SK-N-SH (cell line): ENCODE measurements at regions not wholly inside any gene's neighbourhood (a gene's known extent, or its start where the extent isn't known, plus 50 kb on each side); places are given as distances from the start of the nearest gene placed in this dataset.

Experiments
- CTCF ChIA-PET: fragments of 300-600, 350-600 bp; formaldehyde crosslinking; extraction: SDS; loops from one replicate; lab custom pipeline; 2021; lab: Yijun Ruan, JAX
- POLR2A ChIA-PET: fragments of 350-600 bp; sonication (Branson Sonifier 250); formaldehyde crosslinking; extraction: SDS; loops from one replicate; lab custom pipeline; 2020; ENCODE audit warnings: antibody characterized with exemption, inconsistent platforms; lab: Yijun Ruan, JAX
- DNase-seq: peaks from one replicate; pipeline ENCODE4 v3.0.0; 2012
- H2AFZ ChIP-seq: fragments of 200-600 bp; sonication (generic); 2 replicates; pipeline ENCODE4 v1.8.1; 2016; ENCODE audit warnings: antibody characterized with exemption, mild to moderate bottlenecking, low read depth
- H3F3A ChIP-seq: fragments of 200-600 bp; sonication (generic); replicated peaks from 2 replicates; pipeline ENCODE3; 2016; ENCODE audit warnings: antibody characterized with exemption, mild to moderate bottlenecking; ENCODE audit not compliant: insufficient read depth
- H3K27ac ChIP-seq, 2 experiments: fragments of 200-500 bp in 1 of 2; fragments of 200-600 bp in 1 of 2; sonication (Bioruptor generic) in 1 of 2; sonication (generic), shearing (Covaris generic) in 1 of 2; 2 replicates each; pipeline versions ENCODE4 v1.5.1 to v1.6.1; 2014 to 2016; ENCODE audit warnings: low read depth in 2 of 2, inconsistent platforms in 1 of 2, low read length in 1 of 2, mild to moderate bottlenecking in 1 of 2, mixed read lengths in 1 of 2
- H3K27me3 ChIP-seq: fragments of 200-600 bp; sonication (generic), shearing (Covaris generic); 2 replicates; pipeline ENCODE4 v1.6.1; 2016; ENCODE audit warnings: mixed run types; ENCODE audit not compliant: insufficient read depth
- H3K36me3 ChIP-seq, 2 experiments: fragments of 200-500 bp in 1 of 2; fragments of 200-600 bp in 1 of 2; sonication (Bioruptor generic) in 1 of 2; sonication (generic) in 1 of 2; replicated peaks in 1 of 2; 2 replicates each; pipeline versions ENCODE3 to v1.5.1; 2014 to 2016; ENCODE audit warnings: low read length in 1 of 2, mild to moderate bottlenecking in 1 of 2; ENCODE audit not compliant: insufficient read depth in 2 of 2, control insufficient read depth in 1 of 2
- H3K4me1 ChIP-seq, 2 experiments: fragments of 200-500 bp in 1 of 2; fragments of 200-600 bp in 1 of 2; sonication (Bioruptor generic) in 1 of 2; sonication (generic), shearing (Covaris generic) in 1 of 2; 2 replicates each; pipeline versions ENCODE4 v1.5.1 to v1.6.1; 2014 to 2016; ENCODE audit warnings: low read depth in 1 of 2, low read length in 1 of 2, mixed run types in 1 of 2; ENCODE audit not compliant: insufficient read depth in 2 of 2, control insufficient read depth in 1 of 2
- H3K4me2 ChIP-seq: fragments of 200-600 bp; sonication (generic), shearing (Covaris generic); 2 replicates; pipeline ENCODE4 v1.6.1; 2017; ENCODE audit warnings: mixed run types
- H3K4me3 ChIP-seq, 2 experiments: fragments of 200-500 bp in 1 of 2; fragments of 200-600 bp in 1 of 2; sonication (Bioruptor generic) in 1 of 2; sonication (generic), shearing (Covaris generic) in 1 of 2; 2 replicates each; pipeline versions ENCODE4 v1.5.1 to v1.8.1; 2014 to 2016; ENCODE audit warnings: low read depth in 2 of 2, inconsistent platforms in 1 of 2, low read length in 1 of 2, mild to moderate bottlenecking in 1 of 2, mixed read lengths in 1 of 2, moderate library complexity in 1 of 2
- H3K79me2 ChIP-seq: fragments of 200-600 bp; sonication (generic); 2 replicates; pipeline ENCODE4 v1.8.1; 2017; ENCODE audit warnings: mild to moderate bottlenecking; ENCODE audit not compliant: insufficient read depth
- H3K9ac ChIP-seq: fragments of 200-600 bp; sonication (generic); 2 replicates; pipeline ENCODE4 v1.6.1; 2017; ENCODE audit warnings: mixed run types
- H3K9me2 ChIP-seq: fragments of 200-600 bp; sonication (generic); 2 replicates; pipeline ENCODE4 v1.6.1; 2017; ENCODE audit warnings: mixed run types
- H3K9me3 ChIP-seq: fragments of 200-600 bp; sonication (generic); 2 replicates; pipeline ENCODE4 v1.6.1; 2017; ENCODE audit warnings: mixed run types, mild to moderate bottlenecking, moderate library complexity
- H4K20me1 ChIP-seq: fragments of 200-600 bp; sonication (generic); 2 replicates; pipeline ENCODE4 v1.6.1; 2017; ENCODE audit warnings: mild to moderate bottlenecking, mixed run types; ENCODE audit not compliant: insufficient read depth
- CHD2 ChIP-seq: fragments of 150-350 bp; IDR thresholded peaks from 2 replicates; pipeline ENCODE4 v1.6.1; 2018; ENCODE audit warnings: low read length; ENCODE audit not compliant: partially characterized antibody
- ELF1 ChIP-seq: IDR thresholded peaks from 2 replicates; pipeline ENCODE4 v1.4.0; 2012
- EP300 ChIP-seq, 2 experiments: IDR thresholded peaks; 2 replicates each; pipeline versions ENCODE4 v1.4.0 to v1.6.1; 2012; ENCODE audit warnings: borderline replicate concordance in 1 of 2, low read depth in 1 of 2, low read length in 1 of 2
- EZH2phosphoT487 ChIP-seq: fragments of 200-600 bp; sonication (generic); IDR thresholded peaks from 2 replicates; pipeline ENCODE4 v1.6.1; 2017; ENCODE audit warnings: low read depth, mixed run types, mild to moderate bottlenecking, antibody characterized with exemption, moderate library complexity, borderline replicate concordance
- FOXM1 ChIP-seq: IDR thresholded peaks from 2 replicates; pipeline ENCODE4 v1.4.0; 2012; ENCODE audit warnings: low read depth, mild to moderate bottlenecking
- GATA2 ChIP-seq: sonication (generic); formaldehyde crosslinking; IDR thresholded peaks from 2 replicates; pipeline ENCODE4 v1.5.0; 2020; ENCODE audit warnings: mild to moderate bottlenecking, missing genetic modification reagents
- MEF2A ChIP-seq: IDR thresholded peaks from 2 replicates; pipeline ENCODE4 v1.4.0; 2012; ENCODE audit warnings: low read depth, borderline replicate concordance
- NFIC ChIP-seq: IDR thresholded peaks from 2 replicates; pipeline ENCODE4 v1.4.0; 2012; ENCODE audit warnings: borderline replicate concordance
- POLR2AphosphoS5 ChIP-seq: IDR thresholded peaks from 2 replicates; pipeline ENCODE4 v1.6.1; 2012; ENCODE audit warnings: low read depth, low read length
- RAD21 ChIP-seq: IDR thresholded peaks from 2 replicates; pipeline ENCODE4 v1.6.1; 2012; ENCODE audit warnings: mild to moderate bottlenecking, low read length
- RCOR1 ChIP-seq: fragments of 150-350 bp; IDR thresholded peaks from 2 replicates; pipeline ENCODE4 v1.6.1; 2017; ENCODE audit warnings: antibody characterized with exemption, low read length
- RFX5 ChIP-seq: IDR thresholded peaks from 2 replicates; pipeline ENCODE4 v1.6.1; 2012; ENCODE audit warnings: mild to moderate bottlenecking, improper control_type of control experiment, low read length
- TAF1 ChIP-seq: IDR thresholded peaks from 2 replicates; pipeline ENCODE4 v1.6.1; 2012; ENCODE audit warnings: low read depth, mild to moderate bottlenecking, low read length, moderate library complexity, borderline replicate concordance
- YY1 ChIP-seq: IDR thresholded peaks from 2 replicates; pipeline ENCODE4 v1.4.0; 2012; ENCODE audit warnings: low read depth, mild to moderate bottlenecking
- WGBS: methylation state at CpG from one replicate; pipeline ENCODE4 v1.1.6; 2017; ENCODE audit warnings: low lambda C conversion rate; 5-methylcytosine and 5-hydroxymethylcytosine counted together
- TF ChIP-seq, protein P1 (sequence below): fragments of 150-350 bp; IDR thresholded peaks from 2 replicates; pipeline ENCODE4 v1.6.1; 2016; ENCODE audit warnings: mild to moderate bottlenecking, low read depth, low read length
- TF ChIP-seq, protein P2 (sequence below): IDR thresholded peaks from 2 replicates; pipeline ENCODE4 v1.4.0; 2012; ENCODE audit warnings: low read depth, borderline replicate concordance
- TF ChIP-seq, protein P3 (sequence below): IDR thresholded peaks from 2 replicates; pipeline ENCODE4; 2012
- TF ChIP-seq, protein P4 (sequence below): fragments of 150-350 bp; IDR thresholded peaks from 2 replicates; pipeline ENCODE4 v1.6.1; 2017; ENCODE audit warnings: antibody characterized with exemption, low read length, low read depth, borderline replicate concordance
- TF ChIP-seq, protein P5 (sequence below): IDR thresholded peaks from 2 replicates; pipeline ENCODE4 v1.4.0; 2012; ENCODE audit warnings: low read depth, borderline replicate concordance
- TF ChIP-seq, protein P6 (sequence below): fragments of 200-600 bp; sonication (generic); IDR thresholded peaks from 2 replicates; pipeline ENCODE4 v1.6.1; 2017; ENCODE audit warnings: antibody characterized with exemption, mild to moderate bottlenecking, moderate library complexity

DNA sequence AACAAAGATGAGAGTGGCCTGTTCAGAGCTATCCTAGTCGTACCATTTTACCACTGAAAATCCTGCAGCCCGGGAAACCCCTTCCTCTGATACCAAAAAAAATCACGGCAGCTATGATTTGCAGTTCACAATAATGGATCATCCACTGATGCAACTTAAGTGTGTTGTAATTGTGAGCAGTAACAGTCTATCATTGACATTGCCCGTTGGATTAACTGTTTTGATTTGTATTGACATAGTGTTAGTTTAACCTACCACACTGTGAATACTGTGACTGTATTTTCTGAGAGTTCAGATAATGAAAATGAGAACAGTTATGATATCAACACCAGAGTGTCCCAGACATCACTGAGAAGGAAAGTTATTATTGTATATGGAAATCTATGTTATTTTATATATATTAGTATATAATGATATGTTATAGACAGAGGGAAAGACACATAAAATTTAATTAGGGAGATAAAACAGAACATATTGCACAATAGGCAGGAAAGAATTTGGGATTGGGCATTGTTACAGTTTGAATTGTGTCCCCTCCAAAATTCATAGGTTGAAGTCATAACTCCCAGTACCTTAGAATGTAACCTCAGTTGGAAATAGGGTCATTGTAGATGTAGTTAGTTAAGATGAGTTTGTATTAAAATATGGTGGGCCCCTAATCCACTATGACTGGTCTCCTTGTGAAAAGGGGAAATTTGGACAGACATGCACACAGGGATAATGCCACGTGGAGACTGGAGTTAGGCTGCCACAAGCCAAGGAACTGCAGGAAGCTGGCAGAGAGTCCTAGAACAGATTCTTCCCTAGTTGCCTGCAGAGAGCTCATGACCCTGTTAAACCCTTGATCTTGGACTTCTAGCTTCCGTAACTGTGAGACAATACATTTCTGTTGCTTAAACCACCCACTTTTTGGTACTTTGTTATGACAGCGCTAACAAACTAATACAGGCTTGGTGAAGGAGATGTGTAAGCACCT is 54.4 kb downstream of the TLCD4 start:
- 93% methylated on average over 7 of the region's 7 CpGs for WGBS
- POLR2A ChIA-PET = no interaction called here
- Histone ChIP-seq H3K9me3 (no peaks in the 10 kb centered on the region), H3K9me2 (no peaks in the 10 kb centered on the region), H3K79me2 (no peaks in the 10 kb centered on the region), H2AFZ (no peak overlapping the region), H3K27ac (no peak overlapping the region), H3K36me3 (no peaks in the 10 kb centered on the region), H3K9ac (no peak overlapping the region)
- TF ChIP-seq, protein P1, sequence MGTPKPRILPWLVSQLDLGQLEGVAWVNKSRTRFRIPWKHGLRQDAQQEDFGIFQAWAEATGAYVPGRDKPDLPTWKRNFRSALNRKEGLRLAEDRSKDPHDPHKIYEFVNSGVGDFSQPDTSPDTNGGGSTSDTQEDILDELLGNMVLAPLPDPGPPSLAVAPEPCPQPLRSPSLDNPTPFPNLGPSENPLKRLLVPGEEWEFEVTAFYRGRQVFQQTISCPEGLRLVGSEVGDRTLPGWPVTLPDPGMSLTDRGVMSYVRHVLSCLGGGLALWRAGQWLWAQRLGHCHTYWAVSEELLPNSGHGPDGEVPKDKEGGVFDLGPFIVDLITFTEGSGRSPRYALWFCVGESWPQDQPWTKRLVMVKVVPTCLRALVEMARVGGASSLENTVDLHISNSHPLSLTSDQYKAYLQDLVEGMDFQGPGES = no peak
- TF ChIP-seq MEF2A = no peak
- no peak for TF ChIP-seq EZH2phosphoT487
- TF ChIP-seq, protein P2, sequence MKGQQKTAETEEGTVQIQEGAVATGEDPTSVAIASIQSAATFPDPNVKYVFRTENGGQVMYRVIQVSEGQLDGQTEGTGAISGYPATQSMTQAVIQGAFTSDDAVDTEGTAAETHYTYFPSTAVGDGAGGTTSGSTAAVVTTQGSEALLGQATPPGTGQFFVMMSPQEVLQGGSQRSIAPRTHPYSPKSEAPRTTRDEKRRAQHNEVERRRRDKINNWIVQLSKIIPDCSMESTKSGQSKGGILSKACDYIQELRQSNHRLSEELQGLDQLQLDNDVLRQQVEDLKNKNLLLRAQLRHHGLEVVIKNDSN = no peak
- no peak for TF ChIP-seq YY1
- TF ChIP-seq EP300 (IDR thresholded peaks at IDR 0.05; ENCODE audit: borderline replicate concordance in 1 of 2, low read depth in 1 of 2, low read length in 1 of 2) = no peak
- TF ChIP-seq, protein P3, sequence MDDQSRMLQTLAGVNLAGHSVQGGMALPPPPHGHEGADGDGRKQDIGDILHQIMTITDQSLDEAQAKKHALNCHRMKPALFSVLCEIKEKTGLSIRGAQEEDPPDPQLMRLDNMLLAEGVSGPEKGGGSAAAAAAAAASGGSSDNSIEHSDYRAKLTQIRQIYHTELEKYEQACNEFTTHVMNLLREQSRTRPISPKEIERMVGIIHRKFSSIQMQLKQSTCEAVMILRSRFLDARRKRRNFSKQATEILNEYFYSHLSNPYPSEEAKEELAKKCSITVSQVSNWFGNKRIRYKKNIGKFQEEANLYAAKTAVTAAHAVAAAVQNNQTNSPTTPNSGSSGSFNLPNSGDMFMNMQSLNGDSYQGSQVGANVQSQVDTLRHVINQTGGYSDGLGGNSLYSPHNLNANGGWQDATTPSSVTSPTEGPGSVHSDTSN = no peak
- TF ChIP-seq, protein P4, sequence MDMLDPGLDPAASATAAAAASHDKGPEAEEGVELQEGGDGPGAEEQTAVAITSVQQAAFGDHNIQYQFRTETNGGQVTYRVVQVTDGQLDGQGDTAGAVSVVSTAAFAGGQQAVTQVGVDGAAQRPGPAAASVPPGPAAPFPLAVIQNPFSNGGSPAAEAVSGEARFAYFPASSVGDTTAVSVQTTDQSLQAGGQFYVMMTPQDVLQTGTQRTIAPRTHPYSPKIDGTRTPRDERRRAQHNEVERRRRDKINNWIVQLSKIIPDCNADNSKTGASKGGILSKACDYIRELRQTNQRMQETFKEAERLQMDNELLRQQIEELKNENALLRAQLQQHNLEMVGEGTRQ = no peak
- TF ChIP-seq TAF1 = no peak
- no peak for TF ChIP-seq RAD21
- no peak for TF ChIP-seq POLR2AphosphoS5
- TF ChIP-seq, protein P5, sequence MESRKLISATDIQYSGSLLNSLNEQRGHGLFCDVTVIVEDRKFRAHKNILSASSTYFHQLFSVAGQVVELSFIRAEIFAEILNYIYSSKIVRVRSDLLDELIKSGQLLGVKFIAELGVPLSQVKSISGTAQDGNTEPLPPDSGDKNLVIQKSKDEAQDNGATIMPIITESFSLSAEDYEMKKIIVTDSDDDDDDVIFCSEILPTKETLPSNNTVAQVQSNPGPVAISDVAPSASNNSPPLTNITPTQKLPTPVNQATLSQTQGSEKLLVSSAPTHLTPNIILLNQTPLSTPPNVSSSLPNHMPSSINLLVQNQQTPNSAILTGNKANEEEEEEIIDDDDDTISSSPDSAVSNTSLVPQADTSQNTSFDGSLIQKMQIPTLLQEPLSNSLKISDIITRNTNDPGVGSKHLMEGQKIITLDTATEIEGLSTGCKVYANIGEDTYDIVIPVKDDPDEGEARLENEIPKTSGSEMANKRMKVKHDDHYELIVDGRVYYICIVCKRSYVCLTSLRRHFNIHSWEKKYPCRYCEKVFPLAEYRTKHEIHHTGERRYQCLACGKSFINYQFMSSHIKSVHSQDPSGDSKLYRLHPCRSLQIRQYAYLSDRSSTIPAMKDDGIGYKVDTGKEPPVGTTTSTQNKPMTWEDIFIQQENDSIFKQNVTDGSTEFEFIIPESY = no peak
- no peak for TF ChIP-seq ELF1
- TF ChIP-seq RFX5 = no peak
- no peak for TF ChIP-seq RCOR1
- TF ChIP-seq GATA2 (CRISPR knock-in tag) = no peak
- TF ChIP-seq, protein P6, sequence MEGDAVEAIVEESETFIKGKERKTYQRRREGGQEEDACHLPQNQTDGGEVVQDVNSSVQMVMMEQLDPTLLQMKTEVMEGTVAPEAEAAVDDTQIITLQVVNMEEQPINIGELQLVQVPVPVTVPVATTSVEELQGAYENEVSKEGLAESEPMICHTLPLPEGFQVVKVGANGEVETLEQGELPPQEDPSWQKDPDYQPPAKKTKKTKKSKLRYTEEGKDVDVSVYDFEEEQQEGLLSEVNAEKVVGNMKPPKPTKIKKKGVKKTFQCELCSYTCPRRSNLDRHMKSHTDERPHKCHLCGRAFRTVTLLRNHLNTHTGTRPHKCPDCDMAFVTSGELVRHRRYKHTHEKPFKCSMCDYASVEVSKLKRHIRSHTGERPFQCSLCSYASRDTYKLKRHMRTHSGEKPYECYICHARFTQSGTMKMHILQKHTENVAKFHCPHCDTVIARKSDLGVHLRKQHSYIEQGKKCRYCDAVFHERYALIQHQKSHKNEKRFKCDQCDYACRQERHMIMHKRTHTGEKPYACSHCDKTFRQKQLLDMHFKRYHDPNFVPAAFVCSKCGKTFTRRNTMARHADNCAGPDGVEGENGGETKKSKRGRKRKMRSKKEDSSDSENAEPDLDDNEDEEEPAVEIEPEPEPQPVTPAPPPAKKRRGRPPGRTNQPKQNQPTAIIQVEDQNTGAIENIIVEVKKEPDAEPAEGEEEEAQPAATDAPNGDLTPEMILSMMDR = no peak
- no peak for TF ChIP-seq CHD2
- no peak for TF ChIP-seq FOXM1
- no peak for TF ChIP-seq NFIC
- TF ChIP-seq, all 33 proteins: peak for 0
- Histone ChIP-seq H3K27me3 (no peaks in the 10 kb centered on the region), H3F3A (no peaks in the 10 kb centered on the region), H3K4me2 (no peak overlapping the region), H3K4me1 (no peaks in the 10 kb centered on the region), H4K20me1 (no peaks in the 10 kb centered on the region), H3K4me3 (no peak overlapping the region)
- CTCF ChIA-PET = no interaction called here
- DNase-seq = no peak
